RWPE2 (cell line): ENCODE measurements at regions not wholly inside any gene's neighbourhood (a gene's known extent, or its start where the extent isn't known, plus 50 kb on each side); places are given as distances from the start of the nearest gene placed in this dataset.
A peak's percentile ranks its signal among the peaks of the same experiment; 100 is the strongest.

Source experiments
- ATAC-seq: fragments of 200-7000 bp; cut with Tn5 transposase; 3 replicates; pipeline ENCODE4 v1.9.1; 2021; ENCODE audit warnings: low read depth
- DNase-seq: peaks from one replicate; pipeline ENCODE4 v3.0.0-alpha.2; 2020; ENCODE audit warnings: low spot score
- H3K27ac ChIP-seq: fragments of 450-650 bp; 2 replicates; pipeline ENCODE4 v1.5.1; 2017; ENCODE audit warnings: mild to moderate bottlenecking; ENCODE audit not compliant: poor library complexity, severe bottlenecking
- H3K27me3 ChIP-seq: fragments of 250-450 bp; sonication (Bioruptor Pico); 2 replicates; pipeline ENCODE4 v1.5.1; 2021; ENCODE audit warnings: mild to moderate bottlenecking, moderate library complexity; ENCODE audit not compliant: insufficient read depth, poor library complexity, severe bottlenecking
- H3K36me3 ChIP-seq: fragments of 250-450 bp; sonication (Bioruptor Pico); 2 replicates; pipeline ENCODE4 v1.5.1; 2020; ENCODE audit warnings: low read depth, mild to moderate bottlenecking, moderate library complexity
- H3K4me1 ChIP-seq: fragments of 250-450 bp; sonication (Bioruptor Pico); 2 replicates; pipeline ENCODE4 v1.5.1; 2021; ENCODE audit warnings: mild to moderate bottlenecking, moderate library complexity; ENCODE audit not compliant: insufficient read depth, poor library complexity, severe bottlenecking
- H3K4me3 ChIP-seq: fragments of 250-450 bp; sonication (Bioruptor Pico); 2 replicates; pipeline ENCODE4 v1.5.1; 2021; ENCODE audit warnings: mild to moderate bottlenecking, moderate library complexity; ENCODE audit not compliant: severe bottlenecking
- H3K9me3 ChIP-seq: fragments of 250-450 bp; sonication (Bioruptor Pico); 2 replicates; pipeline ENCODE4 v1.5.1; 2021; ENCODE audit warnings: mild to moderate bottlenecking, moderate library complexity; ENCODE audit not compliant: severe bottlenecking
- TF ChIP-seq, protein P1 (sequence below): fragments of 450-650 bp; IDR thresholded peaks from one replicate; pipeline ENCODE4 v1.5.1; 2017; ENCODE audit warnings: mild to moderate bottlenecking, moderate library complexity; ENCODE audit not compliant: poor library complexity, severe bottlenecking

DNA sequence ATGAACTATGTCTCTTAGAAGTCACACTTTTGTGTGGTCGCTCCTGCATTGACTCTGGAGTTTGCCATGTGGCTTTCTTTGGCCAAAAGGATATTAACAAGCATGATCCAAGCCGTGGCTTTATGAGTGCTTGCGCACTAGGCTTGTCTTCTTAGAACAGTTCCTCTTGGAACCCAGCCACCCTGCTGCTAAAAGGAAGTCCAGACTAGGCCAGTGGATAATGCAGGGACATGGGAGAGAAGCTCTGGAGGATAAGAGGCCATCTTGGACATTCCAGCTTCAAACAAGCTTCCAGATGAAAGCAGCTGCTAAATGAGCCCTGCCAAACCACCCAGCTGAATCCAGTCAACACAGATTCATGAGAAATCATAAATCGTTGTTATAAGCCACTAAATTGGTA lies 346.4 kb downstream of the CDC5L start:
- Histone ChIP-seq H3K4me1 (no peaks in the 10 kb centered on the region), H3K27ac (no peak overlapping the region), H3K4me3 (no peak overlapping the region), H3K9me3 (no peaks in the 10 kb centered on the region), H3K36me3 (no peaks in the 10 kb centered on the region), H3K27me3 (no peaks in the 10 kb centered on the region)
- TF ChIP-seq, protein P1, sequence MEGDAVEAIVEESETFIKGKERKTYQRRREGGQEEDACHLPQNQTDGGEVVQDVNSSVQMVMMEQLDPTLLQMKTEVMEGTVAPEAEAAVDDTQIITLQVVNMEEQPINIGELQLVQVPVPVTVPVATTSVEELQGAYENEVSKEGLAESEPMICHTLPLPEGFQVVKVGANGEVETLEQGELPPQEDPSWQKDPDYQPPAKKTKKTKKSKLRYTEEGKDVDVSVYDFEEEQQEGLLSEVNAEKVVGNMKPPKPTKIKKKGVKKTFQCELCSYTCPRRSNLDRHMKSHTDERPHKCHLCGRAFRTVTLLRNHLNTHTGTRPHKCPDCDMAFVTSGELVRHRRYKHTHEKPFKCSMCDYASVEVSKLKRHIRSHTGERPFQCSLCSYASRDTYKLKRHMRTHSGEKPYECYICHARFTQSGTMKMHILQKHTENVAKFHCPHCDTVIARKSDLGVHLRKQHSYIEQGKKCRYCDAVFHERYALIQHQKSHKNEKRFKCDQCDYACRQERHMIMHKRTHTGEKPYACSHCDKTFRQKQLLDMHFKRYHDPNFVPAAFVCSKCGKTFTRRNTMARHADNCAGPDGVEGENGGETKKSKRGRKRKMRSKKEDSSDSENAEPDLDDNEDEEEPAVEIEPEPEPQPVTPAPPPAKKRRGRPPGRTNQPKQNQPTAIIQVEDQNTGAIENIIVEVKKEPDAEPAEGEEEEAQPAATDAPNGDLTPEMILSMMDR = no peak
- ATAC-seq (no peak), DNase-seq (no peak)

DNA sequence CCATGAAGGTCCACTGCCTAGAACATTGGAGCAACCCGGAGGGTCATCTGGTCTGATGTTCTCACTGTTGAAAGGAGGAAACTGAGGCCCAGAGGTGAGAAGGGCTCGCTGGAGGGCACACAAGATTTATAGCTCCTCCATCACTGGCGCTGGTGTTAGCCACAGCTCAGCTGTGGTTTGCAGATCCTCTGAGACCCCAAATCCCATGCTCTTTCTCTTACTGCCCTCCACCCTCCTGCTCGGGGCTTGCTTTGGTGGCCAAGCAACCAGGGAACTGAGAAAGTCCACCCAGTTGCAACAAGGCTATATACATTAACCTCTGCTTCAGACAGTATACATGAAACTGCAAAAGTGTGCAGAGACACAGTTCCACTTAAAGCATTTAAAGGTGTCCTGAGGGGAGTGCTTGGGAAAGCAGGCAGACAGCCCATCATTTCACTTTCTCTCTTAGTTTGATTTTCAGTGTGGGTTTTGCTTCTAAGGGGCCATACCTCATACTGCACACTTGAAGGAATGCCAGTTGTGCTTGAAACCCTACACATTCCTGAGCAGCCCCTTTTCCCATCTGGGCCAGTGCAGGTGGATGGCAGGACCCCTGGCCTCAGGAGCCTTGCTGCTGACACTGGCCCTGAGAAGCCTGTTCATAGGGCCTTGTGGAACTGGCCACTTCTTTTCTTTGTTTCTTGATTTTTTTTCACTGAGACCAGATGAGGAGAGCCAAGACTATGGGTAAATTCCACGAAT lies 347.6 kb downstream of the CDC5L start:
- H3K4me1 ChIP-seq = no peaks in the 10 kb centered on the region
- no peak for DNase-seq
- TF ChIP-seq, protein P1 = no peak
- H3K9me3 ChIP-seq = no peaks in the 10 kb centered on the region
- no peak overlapping the region for H3K4me3 ChIP-seq
- ATAC-seq = no peak
- H3K36me3 ChIP-seq = no peaks in the 10 kb centered on the region
- H3K27ac ChIP-seq = no peak overlapping the region
- no peaks in the 10 kb centered on the region for H3K27me3 ChIP-seq

DNA sequence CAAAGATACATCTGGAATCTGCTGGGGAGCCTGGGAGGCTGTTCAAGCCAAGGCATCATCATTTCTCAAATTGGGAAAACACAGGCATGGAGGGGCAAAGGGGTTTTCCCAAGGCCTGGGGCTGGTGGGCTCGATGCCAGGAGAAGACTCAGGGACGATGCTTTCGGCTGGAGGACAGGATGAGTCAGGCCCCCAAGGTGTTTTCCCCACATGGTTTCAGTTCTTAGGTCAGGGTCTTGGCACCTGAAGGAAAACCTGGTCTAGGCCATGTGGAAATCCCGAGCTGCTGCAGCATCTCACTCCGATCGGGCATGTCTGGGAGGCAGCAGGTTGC lies 348.1 kb downstream of the CDC5L start:
- Histone ChIP-seq H3K36me3 (no peaks in the 10 kb centered on the region), H3K4me1 (no peaks in the 10 kb centered on the region), H3K4me3 (no peak overlapping the region), H3K27me3 (no peaks in the 10 kb centered on the region), H3K9me3 (no peaks in the 10 kb centered on the region), H3K27ac (no peak overlapping the region)
- ATAC-seq (peak; percentile 83), DNase-seq (peak; percentile 77)
- TF ChIP-seq, protein P1 = no peak

DNA sequence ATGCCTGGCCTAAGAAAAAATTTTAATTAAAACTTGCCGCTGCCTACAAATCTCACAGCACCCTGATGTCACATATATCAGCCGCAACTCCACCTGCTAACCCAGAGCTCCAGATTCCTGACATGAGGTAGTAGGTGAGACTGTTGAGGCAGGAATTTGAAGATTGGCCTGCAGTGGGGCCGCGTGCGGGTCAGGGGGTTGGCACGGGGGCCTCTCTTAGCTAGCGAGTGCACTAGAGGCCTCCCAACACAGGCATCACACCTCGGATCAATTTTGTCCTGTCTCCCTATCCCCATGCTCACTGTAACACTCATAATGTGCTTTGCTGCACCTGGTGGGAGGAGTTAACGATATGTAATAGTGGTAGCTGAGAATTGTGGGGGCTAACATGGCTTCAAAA lies 349.8 kb downstream of the CDC5L start:
- no peak overlapping the region for H3K27ac ChIP-seq
- ATAC-seq = no peak

More for the DNA sequence above, 349.8 kb downstream of the CDC5L start:
- no peaks in the 10 kb centered on the region for H3K27me3 ChIP-seq
- DNase-seq = no peak
- H3K4me3 ChIP-seq = no peak overlapping the region
- TF ChIP-seq, protein P1 = no peak
- H3K9me3 ChIP-seq = no peaks in the 10 kb centered on the region
- H3K36me3 ChIP-seq = no peaks in the 10 kb centered on the region
- no peaks in the 10 kb centered on the region for H3K4me1 ChIP-seq
